Small intestine (tissue), 7 donors: ENCODE measurements at regions not wholly inside any gene's neighbourhood (a gene's known extent, or its start where the extent isn't known, plus 50 kb on each side); places are given as distances from the start of the nearest gene placed in this dataset.

Experiments
- DNase-seq, 2 donors: peaks; one replicate each; pipeline versions ENCODE4 v3.0.0 to v3.0.0-alpha.2; 2013
- FAIRE-seq: peaks from 2 replicates; lab custom pipeline; 2012; peaks lifted over from hg19 to GRCh38; lab: Jason Lieb, UNC
- H3K27ac ChIP-seq, 3 donors: one replicate each; pipeline ENCODE4 v1.5.1; 2013; ENCODE audit warnings: low read length in 2 of 3, mild to moderate bottlenecking in 2 of 3, control low read depth in 1 of 3, inconsistent platforms in 1 of 3, low read depth in 1 of 3, moderate library complexity in 1 of 3
- H3K27me3 ChIP-seq, 3 donors: one replicate each; pipeline ENCODE4 v1.6.1; 2013; ENCODE audit warnings: low read length in 3 of 3, inconsistent platforms in 1 of 3; ENCODE audit not compliant: control insufficient read depth in 3 of 3, insufficient read depth in 3 of 3
- H3K36me3 ChIP-seq, 3 donors: one replicate each; pipeline ENCODE4 v1.6.1; 2013; ENCODE audit warnings: low read length in 3 of 3, inconsistent platforms in 1 of 3, low read depth in 1 of 3, mild to moderate bottlenecking in 1 of 3, moderate library complexity in 1 of 3; ENCODE audit not compliant: control insufficient read depth in 3 of 3, insufficient read depth in 2 of 3
- H3K4me1 ChIP-seq, 3 donors: one replicate each; pipeline ENCODE4 v1.6.1; 2013; ENCODE audit warnings: low read length in 2 of 3, inconsistent platforms in 1 of 3, low read depth in 1 of 3, mild to moderate bottlenecking in 1 of 3, moderate library complexity in 1 of 3; ENCODE audit not compliant: control insufficient read depth in 3 of 3, insufficient read depth in 2 of 3
- H3K4me3 ChIP-seq, 3 donors: one replicate each; pipeline ENCODE4 v1.5.1; 2013; ENCODE audit warnings: low read length in 3 of 3, control low read depth in 1 of 3, inconsistent platforms in 1 of 3, low read depth in 1 of 3, mild to moderate bottlenecking in 1 of 3, moderate library complexity in 1 of 3
- H3K9me3 ChIP-seq, 2 donors: one replicate each; pipeline ENCODE4 v1.6.1; 2013; ENCODE audit warnings: low read depth in 1 of 2, low read length in 1 of 2; ENCODE audit not compliant: control insufficient read depth in 2 of 2, insufficient read depth in 1 of 2
- WGBS, 3 donors: extraction: QIAGEN DNeasy Blood & Tissue Kit; methylation state at CpG; one replicate each; pipeline ENCODE4 v1.1.7; 2013; 5-methylcytosine and 5-hydroxymethylcytosine counted together
- donor health status: healthy with polysubstance abuse.
- donor health status: control.
- donor health status: control.
- donor health status: Bipolar disorder and iron deficiency.
- donor health status: healthy.

DNA sequence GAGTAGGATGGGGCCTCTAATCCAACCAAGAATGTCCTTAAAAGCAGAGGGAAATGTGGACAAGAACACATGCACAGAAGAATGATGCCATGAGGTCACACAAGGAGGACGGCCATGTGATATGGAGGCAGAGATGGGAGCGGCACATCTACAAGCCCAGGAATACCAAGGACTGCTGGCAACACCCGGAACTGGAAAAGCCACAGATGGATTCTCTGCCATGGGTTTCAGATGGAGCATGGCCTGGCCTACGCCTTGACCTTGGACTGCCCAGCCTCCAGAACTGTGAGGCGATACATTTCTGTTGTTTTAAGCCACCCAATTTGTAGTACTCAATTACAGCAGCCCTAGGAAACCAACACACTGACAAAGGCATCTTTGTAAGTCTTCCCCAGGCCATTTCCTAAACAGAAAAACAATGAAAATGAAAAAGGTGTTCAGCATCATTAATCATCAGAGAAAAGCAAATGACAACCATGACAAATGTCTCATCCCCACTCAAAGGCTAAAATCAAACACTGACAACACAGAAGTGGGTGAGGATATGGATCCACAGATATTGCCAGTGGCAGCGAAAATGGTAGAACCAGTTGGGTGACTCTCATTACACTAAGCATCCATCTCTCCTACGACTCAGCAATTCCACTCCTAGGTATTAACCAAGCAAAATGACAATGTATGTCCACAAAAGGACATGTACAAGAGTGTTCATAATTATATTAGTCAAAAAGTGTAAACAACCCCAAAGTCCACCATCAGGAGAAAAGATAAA, 76.9 kb upstream of the CNEP1R1 start:
- no peak for FAIRE-seq
- Histone ChIP-seq H3K4me1 (no peaks in the 10 kb centered on the region), H3K27me3 (no peaks in the 10 kb centered on the region), H3K27ac (no peak overlapping the region), H3K9me3 (no peaks in the 10 kb centered on the region), H3K36me3 (no peaks in the 10 kb centered on the region), H3K4me3 (no peak overlapping the region)
- WGBS, 3 donors = 77 to 81% (median 77%) methylated on average over 7 of the region's 7 CpGs
- no peak for DNase-seq

DNA sequence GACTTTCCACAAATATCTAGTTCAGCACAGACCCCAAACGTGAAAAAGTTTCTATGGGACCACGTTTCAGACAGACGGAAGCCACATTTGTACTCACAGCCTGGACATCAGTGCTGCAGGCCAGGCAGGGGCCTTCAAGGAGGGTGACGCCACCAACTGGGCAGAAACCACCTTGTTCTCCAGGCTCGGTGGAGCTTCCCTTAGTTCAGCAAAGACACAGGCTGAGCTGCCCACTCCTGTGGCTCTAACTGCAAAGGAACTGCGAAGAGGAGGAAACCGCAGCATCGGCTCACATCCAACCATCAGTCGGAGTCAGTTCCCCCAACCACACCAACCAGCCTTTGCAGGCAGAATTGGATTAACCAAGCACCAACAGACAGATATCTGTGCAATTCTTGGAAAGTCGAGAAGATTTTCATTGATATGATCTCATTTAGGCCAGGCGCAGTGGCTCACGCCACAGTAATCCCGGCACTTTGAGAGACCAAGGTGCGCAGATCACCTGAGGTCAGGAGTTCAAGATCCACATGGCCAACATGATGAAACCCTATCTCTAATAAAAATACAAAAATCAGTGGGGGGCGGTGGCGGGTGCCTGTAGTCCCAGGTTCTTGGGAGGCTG, 73.3 kb upstream of the CNEP1R1 start:
- WGBS, 3 donors = 78 to 84% (median 81%) methylated on average over 16 of the region's 16 CpGs
- Histone ChIP-seq H3K36me3 (no peaks in the 10 kb centered on the region), H3K4me3 (no peak overlapping the region), H3K4me1 (no peaks in the 10 kb centered on the region), H3K27ac (no peak overlapping the region), H3K27me3 (no peaks in the 10 kb centered on the region), H3K9me3 (no peaks in the 10 kb centered on the region)
- no peak for FAIRE-seq
- DNase-seq = no peak

DNA sequence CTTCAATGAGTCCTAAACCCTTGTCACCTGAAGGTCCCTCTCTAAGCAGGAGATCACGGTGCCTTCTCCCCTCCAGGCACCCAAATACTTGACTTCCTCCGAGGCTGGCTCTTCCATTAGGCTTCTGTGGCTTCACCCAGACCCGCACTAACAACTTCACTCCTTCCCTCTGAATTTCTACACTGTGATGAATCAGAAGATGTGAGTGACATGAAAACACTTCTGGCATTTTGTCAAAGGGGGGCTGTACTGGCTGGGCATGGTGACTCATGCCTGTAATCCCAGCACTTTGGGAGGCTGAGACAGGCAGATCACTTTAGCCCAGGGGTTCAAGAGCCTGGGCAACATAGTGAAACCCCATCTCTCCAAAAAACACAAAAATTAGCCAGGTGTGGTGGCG, 72.6 kb upstream of the CNEP1R1 start:
- Histone ChIP-seq H3K4me1 (no peaks in the 10 kb centered on the region), H3K27me3 (no peaks in the 10 kb centered on the region), H3K9me3 (no peaks in the 10 kb centered on the region), H3K4me3 (no peak overlapping the region), H3K36me3 (no peaks in the 10 kb centered on the region), H3K27ac (no peak overlapping the region)
- no peak for FAIRE-seq
- no peak for DNase-seq
- WGBS, 3 donors = 79 to 87% (median 83%) methylated on average over 4 of the region's 4 CpGs

DNA sequence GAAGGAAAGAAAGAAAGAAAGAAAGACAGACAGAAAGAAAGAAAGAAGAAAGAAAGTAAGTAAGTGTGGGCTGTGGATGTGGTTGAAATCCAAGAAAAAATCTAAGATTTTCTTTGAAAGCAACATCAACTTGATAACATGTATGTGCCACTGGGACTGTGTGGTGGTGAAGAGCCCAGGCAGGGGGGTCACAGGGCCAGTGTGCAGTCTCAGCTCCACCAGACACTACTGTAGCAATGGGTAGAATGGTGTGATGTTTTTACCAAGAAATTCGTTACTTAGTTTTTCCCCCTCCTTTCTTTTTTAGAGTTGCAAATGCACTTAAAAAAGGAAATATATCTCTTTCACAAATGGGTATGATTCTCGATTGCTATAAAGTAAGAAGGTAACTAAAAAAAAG, 71.9 kb upstream of the CNEP1R1 start:
- no peak overlapping the region for H3K27ac ChIP-seq
- no peaks in the 10 kb centered on the region for H3K36me3 ChIP-seq
- DNase-seq (no peak), FAIRE-seq (no peak)
- WGBS, 3 donors = 34 to 66% (median 54%) methylated on average over 2 of the region's 2 CpGs
- H3K4me3 ChIP-seq = no peak overlapping the region
- H3K4me1 ChIP-seq = no peaks in the 10 kb centered on the region
- H3K9me3 ChIP-seq = no peaks in the 10 kb centered on the region
- no peaks in the 10 kb centered on the region for H3K27me3 ChIP-seq

DNA sequence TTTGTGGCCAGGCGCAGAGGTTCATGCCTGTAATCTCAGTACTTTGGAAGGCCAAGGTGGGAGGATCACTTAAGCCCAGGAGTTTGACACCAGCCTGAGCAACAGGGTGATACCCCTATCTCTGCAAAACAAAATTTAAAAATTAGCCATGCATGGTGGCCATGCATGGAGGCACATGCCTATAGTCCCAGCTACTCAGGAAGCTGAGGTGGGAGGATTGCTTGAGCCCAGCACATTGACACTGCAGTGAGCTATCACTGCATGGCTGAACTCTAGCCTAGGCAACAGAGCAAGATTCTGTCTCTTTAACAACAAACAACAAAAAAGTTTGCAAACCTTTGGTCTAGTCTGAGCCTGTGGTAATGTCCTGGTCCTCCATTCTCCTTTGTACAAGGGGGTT, 69.2 kb upstream of the CNEP1R1 start:
- no peak overlapping the region for H3K4me3 ChIP-seq
- FAIRE-seq (no peak), DNase-seq (no peak)
- no peak overlapping the region for H3K27ac ChIP-seq
- no peaks in the 10 kb centered on the region for H3K27me3 ChIP-seq
- no peaks in the 10 kb centered on the region for H3K36me3 ChIP-seq
- no peaks in the 10 kb centered on the region for H3K4me1 ChIP-seq
- H3K9me3 ChIP-seq = no peaks in the 10 kb centered on the region
- 92 to 100% (median 97%) methylated on average over 1 of the region's 1 CpG for WGBS, 3 donors

DNA sequence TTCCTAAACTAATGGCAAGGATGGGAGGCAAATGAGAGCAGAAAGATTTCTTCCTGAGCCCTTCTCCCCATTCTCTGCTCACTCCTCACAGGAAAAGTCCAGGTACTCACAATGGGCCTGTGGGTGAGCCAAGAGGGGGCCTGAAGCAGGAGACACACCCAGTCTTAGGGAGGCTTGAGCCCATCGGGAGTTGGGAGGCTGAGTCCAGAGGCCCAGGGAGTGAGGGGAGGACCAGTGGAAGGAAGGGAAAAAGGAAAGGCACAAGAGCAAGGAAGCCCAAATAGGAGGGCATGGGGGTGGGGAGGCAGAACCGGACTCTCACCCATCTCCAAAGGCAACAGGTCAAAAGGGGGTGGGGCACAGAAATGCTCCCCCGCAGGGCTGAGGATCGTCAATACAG, 68.1 kb upstream of the CNEP1R1 start:
- no peaks in the 10 kb centered on the region for H3K36me3 ChIP-seq
- no peaks in the 10 kb centered on the region for H3K9me3 ChIP-seq
- H3K27ac ChIP-seq = no peak overlapping the region
- DNase-seq (no peak), FAIRE-seq (no peak)
- H3K4me3 ChIP-seq = no peak overlapping the region
- 59 to 88% (median 76%) methylated on average over 4 of the region's 4 CpGs for WGBS, 3 donors
- no peaks in the 10 kb centered on the region for H3K4me1 ChIP-seq
- no peaks in the 10 kb centered on the region for H3K27me3 ChIP-seq

DNA sequence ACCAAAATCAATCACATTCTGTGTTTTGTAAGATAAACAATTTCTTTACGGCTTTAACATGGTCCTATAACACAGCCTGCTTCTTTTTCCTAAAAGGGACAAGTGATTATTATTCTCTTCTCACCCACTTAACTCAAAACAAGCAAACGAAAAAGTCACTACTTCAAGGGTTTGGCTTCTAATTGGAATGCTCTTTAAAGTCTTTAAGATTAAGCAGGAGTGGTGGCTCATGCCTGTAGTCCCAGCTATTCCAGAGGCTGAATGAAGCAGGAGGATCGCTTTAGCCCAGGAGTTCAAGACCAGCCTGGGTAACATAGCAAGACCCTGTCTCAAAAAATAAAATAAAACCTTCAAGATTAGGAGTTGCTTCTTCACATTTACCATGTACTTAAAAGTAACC, 66.6 kb upstream of the CNEP1R1 start:
- H3K9me3 ChIP-seq = no peaks in the 10 kb centered on the region
- 66 to 73% (median 68%) methylated on average over 3 of the region's 3 CpGs for WGBS, 3 donors
- FAIRE-seq = no peak
- H3K27me3 ChIP-seq = no peaks in the 10 kb centered on the region
- H3K4me3 ChIP-seq = no peak overlapping the region
- no peak overlapping the region for H3K27ac ChIP-seq
- no peaks in the 10 kb centered on the region for H3K4me1 ChIP-seq
- no peak for DNase-seq
- H3K36me3 ChIP-seq = no peaks in the 10 kb centered on the region

DNA sequence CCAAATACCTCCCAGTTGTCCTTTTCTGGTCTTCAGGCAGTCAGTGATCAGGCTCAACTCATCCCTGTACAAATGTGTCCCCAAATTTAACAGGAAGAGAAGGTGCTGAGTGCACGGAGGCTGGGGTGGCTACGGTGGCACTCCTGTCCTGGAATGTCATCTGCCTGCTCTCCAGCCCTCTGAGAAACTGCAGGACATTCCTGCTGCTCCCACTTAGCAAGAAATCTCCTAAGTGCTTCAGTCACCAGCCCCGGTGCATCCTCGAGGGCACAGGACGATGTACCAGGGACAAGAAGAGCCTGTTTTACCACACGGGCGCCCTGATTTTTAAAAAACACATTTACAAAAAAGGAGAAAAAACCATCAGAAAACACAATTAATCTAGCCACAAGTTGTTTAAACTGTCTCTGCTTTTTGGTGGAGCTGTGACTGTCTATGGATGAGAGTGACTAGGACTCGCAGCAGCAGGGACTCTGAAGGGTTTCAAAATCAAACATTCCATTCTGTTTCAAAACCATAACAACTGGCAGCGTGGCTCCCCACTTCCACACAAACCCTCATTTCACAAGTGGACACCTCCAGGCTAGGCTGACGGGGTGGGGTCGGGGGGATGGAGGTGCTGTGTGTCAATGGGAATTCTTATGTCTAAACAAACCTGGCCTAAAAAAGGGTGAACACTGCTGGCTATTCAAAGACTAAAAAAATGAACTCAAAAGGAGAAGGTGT, 65.3 kb upstream of the CNEP1R1 start:
- Histone ChIP-seq H3K4me1 (no peaks in the 10 kb centered on the region), H3K27me3 (no peaks in the 10 kb centered on the region), H3K27ac (no peak overlapping the region), H3K9me3 (no peaks in the 10 kb centered on the region), H3K36me3 (no peaks in the 10 kb centered on the region), H3K4me3 (no peak overlapping the region)
- FAIRE-seq (no peak), DNase-seq (no peak)
- 75 to 82% (median 81%) methylated on average over 11 of the region's 11 CpGs for WGBS, 3 donors
